Stimulated activated CD4-positive, alpha-beta T cell treated with anti-CD3 and anti-CD28 coated beads, Interleukin-1b, Interleukin-23, amount 100 ng/mL, for 48 hours (primary cell): ENCODE measurements at regions not wholly inside any gene's neighbourhood (a gene's known extent, or its start where the extent isn't known, plus 50 kb on each side); places are given as distances from the start of the nearest gene placed in this dataset.
"Not testable (repeated sequence)": the region's sequence is repeated elsewhere in the genome, so short reads cannot be mapped to it uniquely, and the experiment has no call there.

ENCODE experiments used
- DNase-seq: peaks from one replicate; pipeline ENCODE4 v3.0.0-alpha.2; 2020

DNA sequence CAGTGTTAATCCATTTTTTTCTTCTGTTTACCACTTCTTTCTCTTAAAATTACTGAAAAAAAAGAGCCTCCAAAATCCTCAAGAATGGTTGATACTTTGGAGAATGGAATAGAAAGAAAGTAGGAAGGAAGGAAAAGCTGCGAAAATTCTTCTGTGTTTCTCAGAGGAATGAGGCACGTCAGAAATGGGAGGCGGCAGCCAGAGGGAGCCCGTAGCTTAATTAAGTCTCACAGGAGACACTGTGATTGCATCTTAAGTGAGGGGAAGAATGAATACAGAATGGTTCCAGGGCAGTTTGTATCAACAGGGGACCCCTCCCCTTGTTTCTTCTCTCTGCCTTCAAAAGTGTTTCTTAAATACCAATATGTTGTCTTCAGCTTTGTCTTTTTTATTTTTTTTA is 1099.5 kb downstream of the PLA2G4A start:
- DNase-seq: no peak

DNA sequence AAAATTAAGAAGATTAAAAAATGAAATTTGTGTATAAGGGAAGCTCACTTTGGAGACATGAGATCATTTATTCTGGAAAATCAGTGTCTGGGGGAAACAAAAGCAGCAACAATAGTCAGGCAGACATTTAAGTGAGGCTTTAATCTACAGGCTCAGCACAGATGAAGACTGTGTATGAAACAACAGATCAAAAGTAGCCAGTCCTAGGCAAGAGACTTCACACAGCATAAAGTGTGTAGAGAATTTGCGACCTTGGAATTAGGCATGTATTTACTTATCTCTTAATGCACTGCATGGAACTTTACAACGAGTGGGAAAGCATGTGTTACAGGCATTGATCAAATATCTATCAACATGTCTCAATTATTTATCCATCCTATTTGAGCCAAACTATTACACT is 1099.9 kb downstream of the PLA2G4A start:
- DNase-seq: no peak

DNA sequence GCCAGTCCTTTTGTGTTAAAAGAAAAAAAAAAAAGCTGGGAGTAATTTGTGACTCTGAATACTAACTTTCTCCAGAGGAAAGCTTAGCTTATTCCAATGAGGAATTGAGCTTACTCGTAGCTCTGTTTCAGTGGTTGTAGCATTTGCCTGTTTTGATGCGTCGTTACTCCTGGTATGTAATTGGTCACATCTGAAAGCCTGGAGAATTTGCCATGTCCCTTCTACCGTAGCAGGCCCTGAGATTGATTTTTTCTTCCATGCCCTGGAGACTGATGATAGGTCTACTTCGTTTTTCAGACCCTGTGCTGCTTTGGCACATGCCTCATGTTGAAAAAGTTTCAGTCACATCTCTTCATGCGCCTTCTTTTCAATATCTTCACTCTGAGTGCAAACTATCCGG is 1103.0 kb downstream of the PLA2G4A start:
- no peak for DNase-seq

DNA sequence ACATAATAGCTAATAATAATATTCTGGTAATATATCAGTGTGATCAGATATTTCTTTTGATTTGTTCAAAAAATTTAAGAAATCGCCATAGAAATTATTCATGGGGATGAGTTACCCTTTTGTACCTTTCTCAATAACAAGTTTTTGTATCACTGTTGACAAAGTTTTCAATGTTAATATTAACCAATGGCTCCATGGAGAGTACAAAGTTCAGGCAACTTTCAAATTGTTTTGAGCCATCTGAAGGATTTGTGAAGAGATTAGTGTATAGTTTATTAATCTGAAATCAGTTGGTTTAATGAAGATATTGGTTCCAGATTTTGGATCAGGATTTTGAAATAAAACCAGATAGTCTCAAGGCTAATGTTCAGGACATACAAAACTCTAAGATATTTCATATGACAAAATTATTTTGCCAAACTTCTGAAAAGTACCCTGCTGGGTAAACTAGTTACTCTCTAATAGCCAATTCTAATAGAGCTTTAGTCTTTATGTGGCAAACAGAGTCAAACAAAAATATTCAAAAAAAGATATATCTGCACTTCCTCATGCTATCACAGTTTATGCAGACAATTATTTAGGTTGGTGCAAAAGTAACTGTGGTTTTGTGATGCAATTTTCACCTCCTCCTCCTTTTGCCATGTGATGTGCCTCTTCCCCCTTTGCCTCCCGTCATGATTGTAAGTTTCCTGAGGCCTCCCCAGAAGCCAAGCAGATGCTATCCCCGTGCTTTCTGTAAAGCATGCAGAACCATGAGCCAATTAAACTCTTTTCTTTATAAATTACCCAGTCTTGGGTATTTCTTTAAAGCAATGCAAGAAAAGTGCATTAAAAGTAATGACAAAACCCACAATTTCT is 1105.0 kb downstream of the PLA2G4A start:
- DNase-seq: no peak

DNA sequence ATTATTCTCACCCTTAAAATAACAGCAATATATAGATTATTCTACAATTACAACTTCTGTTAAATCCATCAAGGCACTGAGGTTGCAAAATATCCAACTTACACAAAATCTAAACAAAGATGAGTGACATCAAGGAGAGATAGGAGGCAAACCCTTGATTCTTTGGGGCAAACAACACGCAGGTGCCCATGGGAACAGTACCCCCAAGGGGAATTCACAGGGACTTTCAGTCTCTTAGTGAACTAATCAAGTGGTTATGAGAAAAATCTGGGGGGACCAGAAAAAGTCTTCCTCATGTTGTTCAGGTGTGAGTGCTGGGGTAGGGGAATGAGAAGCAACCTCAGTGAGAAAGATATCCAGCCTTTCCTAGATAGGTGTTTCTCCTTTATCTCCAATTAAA is 1107.9 kb downstream of the PLA2G4A start:
- no peak for DNase-seq

DNA sequence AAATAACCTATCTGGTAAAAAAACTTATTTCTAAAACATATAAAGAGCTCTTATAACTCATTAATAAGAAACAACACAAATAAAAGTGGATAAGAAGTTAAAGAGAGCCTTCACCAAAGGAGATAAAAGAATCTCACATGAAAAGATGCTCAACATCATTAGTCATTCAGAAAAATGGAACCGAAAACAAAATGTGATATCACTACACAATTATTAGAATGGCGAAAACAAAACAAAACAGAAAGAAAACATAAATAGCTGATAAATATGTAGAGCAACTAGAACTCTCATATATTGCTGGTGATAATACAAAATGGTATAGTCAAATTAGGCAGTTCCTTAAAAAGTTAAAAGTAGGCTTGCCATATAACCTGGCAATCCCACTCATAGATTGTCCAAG is 1109.3 kb downstream of the PLA2G4A start:
- no peak for DNase-seq

DNA sequence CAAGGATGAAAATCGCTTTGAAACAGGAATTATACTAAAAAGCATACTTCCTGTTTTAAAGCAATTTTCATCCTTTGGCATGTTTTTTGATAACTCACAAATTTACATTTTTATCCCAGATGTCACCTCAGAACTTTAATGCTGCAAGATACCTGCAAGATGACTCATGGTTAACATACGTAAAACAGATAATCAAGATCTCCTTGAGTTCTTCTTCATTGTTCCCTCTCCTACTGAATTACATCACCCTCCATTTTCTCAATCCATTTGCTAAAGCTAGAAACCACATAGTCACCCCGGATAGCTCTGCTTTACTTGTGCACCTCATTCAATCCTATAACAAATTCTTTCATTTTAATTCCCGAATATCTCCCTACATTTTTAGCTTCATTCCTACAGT is 1114.2 kb downstream of the PLA2G4A start:
- no peak for DNase-seq

DNA sequence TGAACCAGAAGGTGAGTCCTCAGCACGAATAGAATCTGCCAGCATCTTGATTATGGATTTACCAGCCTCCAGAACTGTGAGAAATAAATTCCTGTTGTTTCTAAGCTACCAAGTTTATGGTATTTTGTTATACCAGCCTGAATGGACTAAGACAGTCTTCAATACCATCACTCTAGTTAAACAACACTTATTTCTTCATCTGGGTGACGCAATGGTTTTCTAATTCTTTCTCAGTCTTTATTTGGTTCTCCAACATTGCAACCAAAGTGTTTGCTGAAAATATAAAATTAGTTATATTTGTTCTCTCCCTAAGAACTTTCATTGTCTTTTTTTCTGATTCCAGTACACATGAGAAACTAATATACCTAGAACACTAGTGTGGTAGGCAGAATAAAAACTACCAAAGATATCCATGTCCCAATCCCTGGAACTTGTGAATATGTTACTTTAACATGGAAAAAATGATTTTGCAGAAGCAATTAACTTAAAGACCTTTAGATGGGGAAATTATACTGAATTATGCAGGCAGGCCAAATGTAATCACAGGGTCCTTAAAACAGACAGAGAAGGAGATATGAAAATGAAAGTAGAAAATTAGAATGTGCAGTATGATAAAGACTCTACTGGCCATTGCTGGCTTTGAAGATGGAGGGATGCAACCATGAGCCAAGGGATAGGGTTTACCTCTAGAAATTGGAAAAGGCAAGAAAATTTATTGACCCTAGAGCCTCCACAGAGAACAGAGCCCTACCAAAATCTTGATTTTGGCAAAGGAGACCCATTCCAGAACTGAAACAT is 1115.1 kb downstream of the PLA2G4A start:
- DNase-seq: no peak

DNA sequence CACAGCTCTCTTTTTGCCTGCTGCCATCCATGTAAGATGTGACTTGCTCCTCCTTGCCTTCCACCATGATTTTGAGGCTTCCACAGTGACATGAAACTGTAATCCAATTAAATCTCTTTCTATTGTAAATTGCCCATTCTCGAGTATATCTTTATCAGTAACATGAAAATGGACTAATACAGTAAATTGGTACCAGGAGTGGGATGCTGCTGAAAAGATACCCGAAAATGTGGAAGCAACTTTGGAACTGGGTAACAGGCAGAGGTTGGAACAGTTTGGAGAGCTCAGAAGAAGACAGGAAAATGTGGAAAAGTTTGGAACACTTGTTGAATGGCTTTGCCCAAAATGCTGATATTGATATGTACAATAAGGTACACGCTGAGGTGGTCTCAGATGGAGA is 1117.9 kb downstream of the PLA2G4A start:
- not testable (repeated sequence) for DNase-seq

DNA sequence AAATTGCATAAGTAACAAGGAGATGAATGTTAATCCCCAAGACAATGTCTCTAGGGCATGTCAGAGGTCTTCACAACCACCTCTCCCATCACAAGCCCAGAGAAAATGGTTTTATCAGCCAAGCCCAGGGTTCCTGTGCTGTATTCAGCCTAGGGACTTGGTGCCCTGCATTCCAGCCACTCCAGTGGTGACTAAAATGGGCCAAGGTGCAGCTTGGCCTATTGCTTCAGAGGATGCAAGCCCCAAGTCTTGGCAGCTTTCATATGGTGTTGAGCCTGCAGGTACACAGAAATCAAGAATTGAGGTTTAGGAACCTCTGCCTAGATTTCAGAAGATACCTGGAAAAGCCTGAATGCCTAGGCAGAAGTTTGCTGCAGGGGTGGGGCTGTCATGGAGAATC is 1118.6 kb downstream of the PLA2G4A start:
- DNase-seq: no peak

DNA sequence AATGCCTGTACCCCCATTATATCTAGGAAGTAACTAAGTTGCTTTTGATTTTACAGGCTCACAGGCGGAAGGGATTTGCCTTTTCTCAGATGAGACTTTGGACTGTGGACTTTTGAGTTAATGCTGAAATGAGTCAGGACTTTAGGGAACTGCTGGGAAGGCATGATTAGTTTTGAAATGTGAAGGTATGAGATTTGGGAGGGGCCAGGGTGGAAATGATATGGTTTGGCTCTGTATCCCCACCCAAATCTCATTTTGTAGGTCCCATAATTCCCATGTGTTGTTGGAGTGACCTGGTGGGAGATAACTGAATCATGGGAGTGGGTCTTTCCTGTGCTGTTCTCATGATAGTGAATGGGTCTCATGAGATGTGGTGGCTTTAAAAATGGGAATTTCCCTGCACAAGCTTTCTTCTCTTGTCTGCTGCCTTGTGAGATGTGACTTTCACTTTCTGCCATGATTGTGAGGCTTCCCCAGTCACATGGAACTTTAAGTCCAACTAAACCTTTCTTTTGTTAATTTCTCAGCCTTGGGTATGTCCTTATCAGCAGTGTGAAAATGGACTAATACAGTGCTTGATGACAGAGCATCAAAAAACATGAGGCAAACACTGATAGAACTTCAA is 1119.5 kb downstream of the PLA2G4A start:
- no peak for DNase-seq

DNA sequence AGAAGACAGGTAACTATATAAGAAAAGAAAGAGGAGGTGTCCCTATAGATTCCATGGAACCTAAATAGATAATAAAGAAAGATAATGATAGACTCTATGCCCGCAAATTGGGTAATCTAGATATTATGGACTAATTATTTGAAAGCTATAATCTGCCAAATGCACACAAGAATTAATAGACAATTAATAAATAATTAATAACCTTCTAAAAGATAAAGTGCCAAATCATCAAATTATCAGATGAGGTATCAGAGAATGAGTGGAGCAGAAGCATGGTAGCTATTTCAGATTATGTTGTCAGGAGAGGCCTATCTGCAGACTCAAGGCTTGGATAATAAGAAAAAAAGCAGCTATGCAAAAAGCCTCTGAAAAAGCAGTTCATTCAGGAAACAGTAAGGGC is 1120.8 kb downstream of the PLA2G4A start:
- no peak for DNase-seq

DNA sequence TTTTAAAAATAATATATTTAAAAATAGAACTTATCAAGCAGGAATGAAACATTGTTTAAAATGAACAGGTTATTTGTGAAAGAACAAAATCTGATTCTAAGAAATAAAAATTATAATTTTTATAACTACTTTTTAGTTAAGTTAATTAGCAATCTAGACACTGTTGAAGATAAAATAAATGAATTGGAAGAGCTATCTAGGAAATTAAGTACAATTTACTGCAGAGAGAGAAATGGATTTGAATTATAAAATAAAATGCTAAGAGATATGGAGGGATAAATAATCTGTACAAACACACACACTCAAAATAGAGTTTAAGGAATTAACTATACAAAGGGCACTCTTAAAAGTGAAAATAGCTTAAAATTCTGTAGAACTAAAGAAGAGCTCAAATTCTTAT is 1123.1 kb downstream of the PLA2G4A start:
- no peak for DNase-seq

DNA sequence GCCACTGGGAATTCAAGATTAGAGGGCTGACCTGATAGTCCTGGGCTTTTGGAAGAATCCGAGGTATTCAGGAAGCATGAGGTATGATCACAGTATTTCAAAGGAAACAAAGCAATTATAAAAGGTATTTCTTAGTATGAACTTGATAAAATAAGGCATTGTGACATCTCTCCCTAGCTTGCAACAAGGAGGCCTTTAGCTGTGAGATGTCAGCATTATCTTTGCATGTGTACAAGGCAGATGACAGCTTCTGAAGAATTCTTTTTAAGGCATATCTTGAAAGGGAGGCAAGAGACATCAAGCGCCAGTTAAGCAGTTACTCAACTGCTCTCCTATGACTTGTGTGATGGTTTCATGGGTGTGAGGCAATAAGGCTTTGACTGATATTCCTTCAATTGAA is 1123.7 kb downstream of the PLA2G4A start:
- no peak for DNase-seq

DNA sequence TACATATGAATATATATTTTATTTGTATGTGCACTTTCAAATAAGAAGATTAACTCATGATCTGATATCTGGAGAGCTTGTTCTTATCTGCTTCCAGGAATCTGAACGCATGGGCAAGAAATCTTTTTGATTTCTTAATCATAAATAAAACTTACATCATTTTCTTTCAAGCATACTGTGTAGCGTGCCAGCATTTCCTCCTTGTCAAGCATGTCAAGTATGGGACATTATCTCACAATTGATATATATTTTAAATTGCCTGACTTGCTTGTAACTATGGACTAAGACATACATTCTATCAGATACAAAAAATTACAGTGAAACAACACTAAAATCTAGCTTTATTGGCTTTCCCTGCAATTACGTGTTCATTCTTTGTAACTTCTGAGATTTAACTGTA is 1128.2 kb downstream of the PLA2G4A start:
- no peak for DNase-seq

DNA sequence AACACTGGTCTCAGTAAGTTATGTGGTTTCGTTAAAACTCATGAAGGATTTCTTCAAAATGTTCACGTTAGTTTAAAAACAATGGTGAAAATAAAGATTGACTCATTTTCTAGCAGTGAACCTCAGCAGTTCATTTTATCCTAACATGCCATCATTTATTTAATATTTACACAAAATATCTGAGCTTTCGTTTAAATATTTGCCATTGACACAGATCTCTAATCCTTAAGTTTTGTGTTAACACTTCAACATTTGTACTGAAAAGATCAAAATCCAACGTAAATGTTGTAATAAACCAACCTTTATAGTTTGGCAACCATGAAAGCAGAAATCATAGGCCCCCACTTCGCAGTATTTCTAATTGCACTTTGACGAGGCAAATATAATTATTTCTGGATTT is 1129.5 kb downstream of the PLA2G4A start:
- DNase-seq: no peak

DNA sequence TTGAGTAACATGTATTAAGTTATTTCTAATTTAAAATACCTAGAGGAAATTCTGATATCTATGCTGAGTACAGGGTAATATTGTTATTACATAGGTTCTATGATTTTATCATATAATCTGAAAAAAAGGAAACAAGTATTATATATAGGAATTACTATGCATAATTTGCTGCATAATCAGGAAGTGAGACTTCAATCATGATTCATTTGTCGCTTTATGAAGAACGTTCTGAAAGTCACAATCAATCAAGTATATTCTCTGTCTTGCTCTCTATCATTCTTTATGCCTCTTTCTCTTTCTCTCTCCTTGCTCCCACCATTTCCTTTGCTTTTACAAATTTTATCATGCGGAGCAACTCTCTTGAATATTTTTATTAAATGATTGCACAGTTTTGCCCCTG is 1130.3 kb downstream of the PLA2G4A start:
- DNase-seq: no peak

DNA sequence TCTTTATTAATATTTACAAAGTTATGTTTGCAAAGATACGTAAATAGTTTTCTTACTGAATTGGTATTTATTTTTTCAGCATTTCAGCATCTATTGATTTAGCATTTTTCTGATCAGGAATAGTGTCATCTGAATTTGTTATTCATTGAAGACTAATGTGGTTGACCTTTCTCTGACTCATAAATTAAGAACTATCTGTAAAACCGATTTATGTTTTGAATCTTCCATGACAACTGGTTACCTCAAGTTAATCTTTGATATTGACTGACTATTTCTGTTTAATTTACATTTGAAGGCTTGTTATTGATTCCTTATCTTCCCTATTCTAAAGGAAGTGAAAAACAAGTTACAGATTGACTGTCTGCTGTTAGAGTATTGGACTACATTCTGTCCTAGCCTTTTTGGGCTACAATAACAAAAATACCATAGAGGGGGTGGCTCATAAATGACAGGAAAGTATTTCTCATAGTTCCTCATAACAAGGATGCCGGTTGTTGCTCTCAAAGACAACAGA is 1131.4 kb downstream of the PLA2G4A start:
- DNase-seq: no peak

DNA sequence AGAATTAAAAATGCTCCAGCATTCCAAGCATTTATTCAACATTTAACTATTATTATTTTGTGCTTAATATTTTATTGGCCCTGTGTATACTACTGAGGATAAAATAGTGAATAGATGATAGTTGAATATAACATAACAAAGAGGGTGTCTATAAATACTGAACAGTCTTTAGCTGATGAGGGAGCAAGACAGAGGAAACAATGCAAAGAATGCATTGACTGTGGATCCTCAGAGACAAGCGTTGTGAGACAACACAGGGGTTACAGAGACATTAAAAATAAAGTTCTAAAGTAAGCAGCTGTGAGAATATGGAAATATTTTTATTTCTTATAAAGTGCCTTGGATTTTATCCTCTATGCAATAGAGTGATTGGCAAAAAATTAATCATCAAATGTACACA is 1133.1 kb downstream of the PLA2G4A start:
- no peak for DNase-seq

DNA sequence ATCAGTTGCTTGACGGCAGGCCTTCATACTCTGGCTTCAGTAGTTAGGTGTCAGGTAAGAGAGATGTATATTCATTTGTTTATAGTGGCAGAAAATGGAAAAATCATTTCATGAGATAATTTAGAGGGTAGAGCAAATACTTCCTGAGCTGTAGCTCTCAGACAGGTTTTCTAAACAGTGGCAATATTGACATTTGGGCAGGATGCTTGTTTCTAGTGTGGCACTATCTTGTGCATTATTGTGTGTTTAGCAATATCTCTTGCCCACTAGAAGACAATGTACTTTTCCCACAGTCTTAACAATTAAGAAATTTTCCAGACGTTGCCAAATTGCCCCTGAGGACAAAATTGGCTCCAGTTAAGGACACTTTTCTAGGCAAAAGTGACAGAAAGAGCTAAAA is 1143.1 kb downstream of the PLA2G4A start:
- no peak for DNase-seq

DNA sequence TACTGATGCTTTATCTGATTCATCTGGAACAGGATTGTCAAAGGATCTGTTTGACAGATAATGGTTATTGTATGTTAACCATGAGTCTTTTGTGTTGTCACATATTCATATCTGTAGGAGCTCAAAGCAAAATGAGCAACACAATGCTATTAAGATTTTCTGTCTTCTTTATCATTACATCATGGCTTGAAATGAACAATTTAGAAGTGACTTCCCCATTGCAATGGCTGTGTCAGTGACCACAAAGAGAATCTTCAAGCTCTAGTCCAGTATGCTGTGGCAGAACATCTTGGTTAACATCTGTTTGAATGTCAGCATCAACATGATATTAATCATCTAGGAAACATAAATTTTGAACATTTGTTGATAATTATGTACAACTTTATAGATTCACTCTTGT is 1148.5 kb downstream of the PLA2G4A start:
- DNase-seq: no peak

DNA sequence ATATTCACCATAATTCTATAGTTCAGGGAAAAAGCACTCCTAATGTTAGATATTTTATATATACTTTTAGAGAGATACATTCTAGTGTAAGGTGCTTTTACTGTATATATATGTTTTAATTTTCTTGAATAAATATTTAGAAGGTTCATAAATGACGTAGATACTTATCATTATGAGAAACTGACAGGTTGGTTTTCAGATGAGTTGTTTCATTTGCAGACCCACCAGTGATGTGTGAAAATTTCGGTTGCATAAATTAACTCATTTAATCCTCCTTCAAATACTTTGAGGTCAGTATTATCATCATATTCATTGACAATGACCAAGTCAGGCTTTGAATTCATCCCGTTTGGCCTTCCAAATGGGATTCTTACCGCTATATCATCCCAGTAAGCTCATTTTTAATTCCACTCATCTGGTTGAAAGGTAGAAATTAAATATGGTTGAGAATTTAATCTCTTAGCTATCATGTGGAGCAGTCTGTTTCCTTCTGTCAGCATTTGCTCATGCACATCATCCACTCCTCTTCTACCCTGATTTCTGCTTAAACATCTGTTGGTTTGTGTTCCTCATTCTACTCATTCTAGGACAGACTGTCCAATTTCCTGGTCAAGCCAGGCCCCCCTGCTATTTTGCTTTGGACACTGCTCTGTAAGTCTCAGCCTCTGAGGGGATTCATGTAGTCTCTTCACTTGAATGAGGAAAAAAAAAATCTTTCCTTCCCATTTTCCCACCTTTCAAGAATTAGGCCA is 1156.6 kb downstream of the PLA2G4A start:
- no peak for DNase-seq
